ENCODE measurements at regions not wholly inside any gene's neighbourhood (a gene's known extent, or its start where the extent isn't known, plus 50 kb on each side); places are given as distances from the start of the nearest gene placed in this dataset.

DNA sequence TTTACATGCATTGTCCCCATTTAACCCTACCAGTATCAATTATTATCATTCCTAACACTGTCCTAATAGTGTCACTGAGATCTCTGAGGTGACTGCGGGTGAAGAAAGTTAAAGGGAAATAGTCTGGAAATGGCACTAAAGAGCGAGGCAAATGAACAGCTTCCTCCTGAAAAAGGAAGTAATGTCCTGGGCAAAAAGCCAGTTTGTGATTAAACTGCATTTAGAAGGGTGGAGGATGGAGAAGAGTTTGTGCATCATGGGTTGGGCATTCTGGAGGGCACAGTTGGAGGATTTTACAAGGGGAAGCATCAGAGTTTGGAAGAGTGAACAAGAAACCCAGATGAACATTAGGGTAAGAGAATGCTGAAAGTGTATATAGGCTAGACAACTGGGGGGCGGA lies 60.5 kb upstream of the SLC25A4 start:
- no peak for DNase-seq (ENCODE audit: low spot score)
- no peak overlapping the region for H3K4me3 ChIP-seq
- no peak overlapping the region for H3K9ac ChIP-seq
- H3K9me3 Mint-ChIP-seq: no peaks in the 10 kb centered on the region
- H3K4me3 Mint-ChIP-seq: no peak overlapping the region
- no peaks in the 10 kb centered on the region for H3K27me3 Mint-ChIP-seq (ENCODE audit: insufficient read depth, low read depth)
- no peaks in the 10 kb centered on the region for H3K4me1 Mint-ChIP-seq
- H3K9me3 ChIP-seq (ENCODE audit: low read depth): no peaks in the 10 kb centered on the region
- no peaks in the 10 kb centered on the region for H3K36me3 ChIP-seq
- no peak overlapping the region for H3K4me2 ChIP-seq
- H3K27ac Mint-ChIP-seq: no peak overlapping the region
- no peak overlapping the region for H2AFZ ChIP-seq (replicated peaks)
- H3K27ac ChIP-seq: no peak overlapping the region
- no peaks in the 10 kb centered on the region for H4K20me1 ChIP-seq (ENCODE audit: low read depth)
- H3K79me2 ChIP-seq (ENCODE audit: low read depth): no peaks in the 10 kb centered on the region
- no peaks in the 10 kb centered on the region for H3K4me1 ChIP-seq
- TF ChIP-seq CTCF (IDR thresholded peaks at IDR 0.05) (no peak), EZH2 (IDR thresholded peaks at IDR 0.05) (no peak), EZH2phosphoT487 (IDR thresholded peaks at IDR 0.05) (no peak)
- H3K27me3 ChIP-seq: no peaks in the 10 kb centered on the region
- H3K36me3 Mint-ChIP-seq: no peaks in the 10 kb centered on the region
- no peaks in the 10 kb centered on the region for H3F3A ChIP-seq (ENCODE audit: low read depth)

DNA sequence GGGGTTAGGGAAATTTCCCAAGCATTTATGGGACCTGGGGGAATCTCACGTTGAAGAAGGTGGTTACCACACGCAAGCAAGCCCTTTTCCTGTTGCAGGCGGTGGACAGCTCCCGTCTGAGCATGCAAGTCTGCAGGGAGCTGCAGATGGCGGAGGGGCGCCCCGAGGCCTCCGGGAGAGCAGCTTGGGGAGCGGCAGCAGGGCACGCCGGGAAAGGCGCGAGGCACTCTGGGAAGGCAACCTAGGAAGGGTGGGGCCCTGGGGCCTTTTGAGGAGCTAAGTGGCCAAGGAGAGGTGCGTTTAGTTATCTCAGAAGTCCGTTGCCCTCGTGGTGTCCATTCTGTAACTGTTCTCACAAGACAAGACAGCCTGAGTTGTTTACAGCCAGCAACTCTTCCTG lies 57.0 kb upstream of the SLC25A4 start:
- Mint-ChIP-seq H3K36me3 (no peaks in the 10 kb centered on the region), H3K9me3 (no peaks in the 10 kb centered on the region), H3K4me1 (peaks cover 15% of the 10 kb centered on the region), H3K4me3 (no peak overlapping the region), H3K27ac (no peak overlapping the region), H3K27me3 (ENCODE audit: insufficient read depth, low read depth) (peaks cover 3% of the 10 kb centered on the region)
- no peaks in the 10 kb centered on the region for H3K79me2 ChIP-seq (ENCODE audit: low read depth)
- H3K27ac ChIP-seq: no peak overlapping the region
- no peaks in the 10 kb centered on the region for H4K20me1 ChIP-seq (ENCODE audit: low read depth)
- H3K4me2 ChIP-seq: no peak overlapping the region
- TF ChIP-seq EZH2 (IDR thresholded peaks at IDR 0.05) (no peak), EZH2phosphoT487 (IDR thresholded peaks at IDR 0.05) (no peak), CTCF (IDR thresholded peaks at IDR 0.05) (no peak)
- H3K4me1 ChIP-seq: peaks cover 9% of the 10 kb centered on the region
- H3K27me3 ChIP-seq: no peaks in the 10 kb centered on the region
- H3F3A ChIP-seq (ENCODE audit: low read depth): no peaks in the 10 kb centered on the region
- no peaks in the 10 kb centered on the region for H3K9me3 ChIP-seq (ENCODE audit: low read depth)
- H3K4me3 ChIP-seq: no peak overlapping the region
- no peak overlapping the region for H3K9ac ChIP-seq
- H3K36me3 ChIP-seq: no peaks in the 10 kb centered on the region
- no peak overlapping the region for H2AFZ ChIP-seq (replicated peaks)
- DNase-seq (ENCODE audit: low spot score): peak; percentile 13

GRCh38 chr4:185088899-185089298 lies 54.2 kb upstream of the SLC25A4 start:
- DNase-seq (ENCODE audit: low spot score): no peak
- H3K9me3 ChIP-seq (ENCODE audit: low read depth): no peaks in the 10 kb centered on the region
- Mint-ChIP-seq H3K27me3 (ENCODE audit: insufficient read depth, low read depth) (peaks cover 6% of the 10 kb centered on the region), H3K27ac (no peak overlapping the region), H3K4me1 (peaks cover 16% of the 10 kb centered on the region), H3K9me3 (peaks cover 2% of the 10 kb centered on the region), H3K4me3 (no peak overlapping the region), H3K36me3 (peaks cover 3% of the 10 kb centered on the region)
- H3K36me3 ChIP-seq: no peaks in the 10 kb centered on the region
- H4K20me1 ChIP-seq (ENCODE audit: low read depth): no peaks in the 10 kb centered on the region
- no peak overlapping the region for H3K9ac ChIP-seq
- H3K4me2 ChIP-seq: no peak overlapping the region
- peaks cover 9% of the 10 kb centered on the region for H3K4me1 ChIP-seq
- no peaks in the 10 kb centered on the region for H3K27me3 ChIP-seq
- no peak overlapping the region for H2AFZ ChIP-seq (replicated peaks)
- no peaks in the 10 kb centered on the region for H3K79me2 ChIP-seq (ENCODE audit: low read depth)
- no peak overlapping the region for H3K27ac ChIP-seq
- no peak overlapping the region for H3K4me3 ChIP-seq
- H3F3A ChIP-seq (ENCODE audit: low read depth): no peaks in the 10 kb centered on the region
- TF ChIP-seq CTCF (IDR thresholded peaks at IDR 0.05) (no peak), EZH2 (IDR thresholded peaks at IDR 0.05) (no peak), EZH2phosphoT487 (IDR thresholded peaks at IDR 0.05) (no peak)
